H1 (cell line): ENCODE measurements at regions not wholly inside any gene's neighbourhood (a gene's known extent, or its start where the extent isn't known, plus 50 kb on each side); places are given as distances from the start of the nearest gene placed in this dataset.

ENCODE experiments used
- FOSL1 ChIP-seq: IDR thresholded peaks from 2 replicates; pipeline ENCODE4 v1.6.1; 2011; ENCODE audit warnings: mild to moderate bottlenecking, low read depth, low read length, moderate library complexity; ENCODE audit not compliant: insufficient read depth
- JUND ChIP-seq: IDR thresholded peaks from 2 replicates; pipeline ENCODE4 v1.6.1; 2011; ENCODE audit warnings: mild to moderate bottlenecking, improper control_type of control experiment, low read length
- POLR2A ChIP-seq, 2 experiments: IDR thresholded peaks; 1 replicate in 1 of 2; 2 replicates in 1 of 2; pipeline ENCODE4 v1.6.1; 2011; ENCODE audit warnings: low read depth in 2 of 2, low read length in 2 of 2, mild to moderate bottlenecking in 2 of 2; ENCODE audit errors: control extremely low read depth in 1 of 2
- POLR2AphosphoS5 ChIP-seq: IDR thresholded peaks from 2 replicates; pipeline ENCODE4 v1.6.1; 2011; ENCODE audit warnings: low read depth, low read length
- SRF ChIP-seq: IDR thresholded peaks from 2 replicates; pipeline ENCODE4 v1.6.1; 2011; ENCODE audit warnings: mild to moderate bottlenecking, low read depth, low read length, moderate library complexity
- YY1 ChIP-seq: IDR thresholded peaks from 2 replicates; pipeline ENCODE4 v1.6.1; 2011; ENCODE audit warnings: low read depth, mild to moderate bottlenecking, low read length
- TF ChIP-seq, protein P1 (sequence below), 3 experiments: IDR thresholded peaks; 1 replicate in 2 of 3; 2 replicates in 1 of 3; pipeline versions ENCODE4 v1.5.1 to v1.6.1; 2011; ENCODE audit warnings: low read length in 3 of 3, mild to moderate bottlenecking in 3 of 3, inconsistent platforms in 2 of 3, low read depth in 1 of 3, moderate library complexity in 1 of 3; ENCODE audit not compliant: insufficient read depth in 1 of 3; ENCODE audit errors: control extremely low read depth in 1 of 3
- TF ChIP-seq, protein P2 (sequence below): IDR thresholded peaks from 2 replicates; pipeline ENCODE4 v1.6.1; 2012; ENCODE audit warnings: inconsistent platforms

DNA sequence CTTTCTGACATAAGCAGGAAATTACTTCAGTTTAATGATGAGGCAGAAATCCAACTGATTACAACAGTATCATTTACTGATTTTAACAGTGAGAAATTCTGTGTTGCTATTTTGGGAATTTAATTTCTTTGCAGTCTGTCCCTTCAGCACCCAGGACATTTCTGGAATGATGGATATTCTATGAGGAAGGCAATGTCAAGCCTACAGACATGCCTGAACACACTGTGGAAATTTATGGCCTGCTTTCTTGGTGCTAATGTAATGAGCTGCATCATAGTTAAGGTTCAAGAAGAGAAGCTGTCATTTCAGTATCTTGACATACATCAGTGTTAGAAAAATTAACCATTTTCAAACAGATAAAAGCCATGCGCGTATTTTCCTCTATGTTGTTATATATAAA, 87.7 kb downstream of the SLITRK1 start:
- no peak for TF ChIP-seq SRF
- TF ChIP-seq POLR2A (IDR thresholded peaks at IDR 0.05; ENCODE audit: control extremely low read depth in 1 of 2, low read depth in 2 of 2, low read length in 2 of 2) = no peak
- no peak for TF ChIP-seq POLR2AphosphoS5
- no peak for TF ChIP-seq YY1
- TF ChIP-seq, protein P1, sequence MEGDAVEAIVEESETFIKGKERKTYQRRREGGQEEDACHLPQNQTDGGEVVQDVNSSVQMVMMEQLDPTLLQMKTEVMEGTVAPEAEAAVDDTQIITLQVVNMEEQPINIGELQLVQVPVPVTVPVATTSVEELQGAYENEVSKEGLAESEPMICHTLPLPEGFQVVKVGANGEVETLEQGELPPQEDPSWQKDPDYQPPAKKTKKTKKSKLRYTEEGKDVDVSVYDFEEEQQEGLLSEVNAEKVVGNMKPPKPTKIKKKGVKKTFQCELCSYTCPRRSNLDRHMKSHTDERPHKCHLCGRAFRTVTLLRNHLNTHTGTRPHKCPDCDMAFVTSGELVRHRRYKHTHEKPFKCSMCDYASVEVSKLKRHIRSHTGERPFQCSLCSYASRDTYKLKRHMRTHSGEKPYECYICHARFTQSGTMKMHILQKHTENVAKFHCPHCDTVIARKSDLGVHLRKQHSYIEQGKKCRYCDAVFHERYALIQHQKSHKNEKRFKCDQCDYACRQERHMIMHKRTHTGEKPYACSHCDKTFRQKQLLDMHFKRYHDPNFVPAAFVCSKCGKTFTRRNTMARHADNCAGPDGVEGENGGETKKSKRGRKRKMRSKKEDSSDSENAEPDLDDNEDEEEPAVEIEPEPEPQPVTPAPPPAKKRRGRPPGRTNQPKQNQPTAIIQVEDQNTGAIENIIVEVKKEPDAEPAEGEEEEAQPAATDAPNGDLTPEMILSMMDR (IDR thresholded peaks at IDR 0.05; ENCODE audit: control extremely low read depth in 1 of 3, insufficient read depth in 1 of 3, low read depth in 1 of 3, low read length in 3 of 3) = no peak
- TF ChIP-seq FOSL1 = no peak
- no peak for TF ChIP-seq JUND
- TF ChIP-seq, protein P2, sequence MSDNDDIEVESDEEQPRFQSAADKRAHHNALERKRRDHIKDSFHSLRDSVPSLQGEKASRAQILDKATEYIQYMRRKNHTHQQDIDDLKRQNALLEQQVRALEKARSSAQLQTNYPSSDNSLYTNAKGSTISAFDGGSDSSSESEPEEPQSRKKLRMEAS = no peak
